ENCODE measurements at regions not wholly inside any gene's neighbourhood (a gene's known extent, or its start where the extent isn't known, plus 50 kb on each side); places are given as distances from the start of the nearest gene placed in this dataset.

- TF ChIP-seq, protein P1, sequence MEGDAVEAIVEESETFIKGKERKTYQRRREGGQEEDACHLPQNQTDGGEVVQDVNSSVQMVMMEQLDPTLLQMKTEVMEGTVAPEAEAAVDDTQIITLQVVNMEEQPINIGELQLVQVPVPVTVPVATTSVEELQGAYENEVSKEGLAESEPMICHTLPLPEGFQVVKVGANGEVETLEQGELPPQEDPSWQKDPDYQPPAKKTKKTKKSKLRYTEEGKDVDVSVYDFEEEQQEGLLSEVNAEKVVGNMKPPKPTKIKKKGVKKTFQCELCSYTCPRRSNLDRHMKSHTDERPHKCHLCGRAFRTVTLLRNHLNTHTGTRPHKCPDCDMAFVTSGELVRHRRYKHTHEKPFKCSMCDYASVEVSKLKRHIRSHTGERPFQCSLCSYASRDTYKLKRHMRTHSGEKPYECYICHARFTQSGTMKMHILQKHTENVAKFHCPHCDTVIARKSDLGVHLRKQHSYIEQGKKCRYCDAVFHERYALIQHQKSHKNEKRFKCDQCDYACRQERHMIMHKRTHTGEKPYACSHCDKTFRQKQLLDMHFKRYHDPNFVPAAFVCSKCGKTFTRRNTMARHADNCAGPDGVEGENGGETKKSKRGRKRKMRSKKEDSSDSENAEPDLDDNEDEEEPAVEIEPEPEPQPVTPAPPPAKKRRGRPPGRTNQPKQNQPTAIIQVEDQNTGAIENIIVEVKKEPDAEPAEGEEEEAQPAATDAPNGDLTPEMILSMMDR (IDR thresholded peaks at IDR 0.05), result no peak
- TF ChIP-seq POLR2A (IDR thresholded peaks at IDR 0.05), result no peak
Observed at GRCh38 chr1:47514229-47514628, 76.4 kb downstream of the FOXD2 start.

Data from lower leg skin (tissue), 3 donors.